HG02870 (cell line): ENCODE measurements at regions not wholly inside any gene's neighbourhood (a gene's known extent, or its start where the extent isn't known, plus 50 kb on each side); places are given as distances from the start of the nearest gene placed in this dataset.
"Not testable (repeated sequence)": the region's sequence is repeated elsewhere in the genome, so short reads cannot be mapped to it uniquely, and the experiment has no call there.

Experiments used
- ATAC-seq: cut with Tn5 transposase; IDR thresholded peaks from one replicate; pipeline ENCODE4 v1.9.1; 2021; ENCODE audit warnings: mild to moderate bottlenecking, moderate library complexity; ENCODE audit not compliant: unreplicated experiment

DNA sequence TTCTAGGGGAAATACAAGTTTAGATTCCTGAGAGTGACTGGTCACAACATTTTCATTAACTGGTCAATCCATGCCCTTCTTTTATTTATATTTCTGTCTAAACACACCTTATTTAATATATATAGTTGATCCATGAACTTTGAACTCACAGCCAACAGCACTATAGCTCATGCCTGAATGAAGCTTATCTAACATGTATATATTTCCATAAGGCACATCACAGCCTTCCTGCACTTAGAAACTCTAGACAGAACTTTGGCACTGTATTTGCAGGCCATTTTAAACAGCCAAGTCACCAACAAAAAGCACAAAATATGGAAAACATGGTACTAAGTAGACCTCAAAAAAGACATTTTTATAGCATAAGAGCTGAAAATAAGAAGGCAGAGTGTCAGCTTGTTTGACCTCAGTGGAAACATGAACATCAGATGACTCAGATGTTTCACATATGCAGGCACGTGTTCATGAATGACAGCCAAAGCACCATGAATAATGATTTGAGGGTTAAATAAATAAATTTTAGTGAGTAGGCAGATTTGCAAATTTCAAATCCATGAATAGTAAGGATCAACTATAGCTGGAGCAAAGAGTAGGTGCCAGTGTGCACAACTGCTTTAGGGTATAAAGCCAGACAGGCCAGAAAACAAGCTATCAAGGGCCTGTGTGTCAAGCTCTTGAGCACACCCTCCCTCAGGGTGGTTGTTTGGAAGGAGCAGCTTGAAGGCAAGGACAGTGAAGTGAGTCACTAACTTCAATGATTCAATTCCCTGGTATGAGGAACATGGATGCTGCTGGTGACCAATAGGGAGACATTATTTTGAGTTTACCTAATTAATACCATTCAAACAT, 88.9 kb upstream of the NT5E start:
- ATAC-seq: peak; percentile 54

DNA sequence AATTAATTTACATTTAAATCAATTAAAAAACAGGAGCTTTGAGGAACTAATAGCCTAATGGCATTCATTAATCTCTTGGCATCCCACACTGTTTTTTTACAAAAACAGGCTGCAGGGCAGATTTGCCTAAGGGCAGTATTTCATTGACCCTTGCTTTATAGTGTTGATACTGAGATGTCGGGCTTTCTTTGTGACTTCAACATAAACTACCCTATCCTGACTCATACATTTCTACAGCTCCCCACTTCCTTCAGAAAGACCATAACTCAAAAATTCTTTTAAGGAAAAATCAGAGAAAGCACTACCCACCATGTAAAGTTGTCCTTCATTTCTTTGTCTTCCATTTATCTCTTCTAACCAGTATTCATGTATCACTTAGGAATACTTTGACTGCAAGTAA, 92.2 kb upstream of the NT5E start:
- ATAC-seq: no peak

DNA sequence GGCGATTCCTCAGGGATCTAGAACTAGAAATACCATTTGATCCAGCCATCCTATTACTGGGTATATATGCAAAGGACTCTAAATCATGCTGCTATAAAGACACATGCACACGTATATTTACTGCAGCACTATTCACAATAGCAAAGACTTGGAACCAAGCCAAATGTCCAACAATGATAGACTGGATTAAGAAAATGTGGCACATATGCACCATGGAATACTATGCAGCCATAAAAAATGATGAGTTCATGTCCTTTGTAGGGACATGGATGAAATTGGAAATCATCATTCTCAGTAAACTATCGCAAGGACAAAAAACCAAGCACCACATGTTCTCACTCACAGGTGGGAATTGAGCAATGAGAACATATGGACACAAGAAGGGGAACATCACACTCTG, 93.1 kb upstream of the NT5E start:
- ATAC-seq: not testable (repeated sequence)

GRCh38 chr6:85355816-85356215, 94.1 kb upstream of the NT5E start:
- no peak for ATAC-seq

DNA sequence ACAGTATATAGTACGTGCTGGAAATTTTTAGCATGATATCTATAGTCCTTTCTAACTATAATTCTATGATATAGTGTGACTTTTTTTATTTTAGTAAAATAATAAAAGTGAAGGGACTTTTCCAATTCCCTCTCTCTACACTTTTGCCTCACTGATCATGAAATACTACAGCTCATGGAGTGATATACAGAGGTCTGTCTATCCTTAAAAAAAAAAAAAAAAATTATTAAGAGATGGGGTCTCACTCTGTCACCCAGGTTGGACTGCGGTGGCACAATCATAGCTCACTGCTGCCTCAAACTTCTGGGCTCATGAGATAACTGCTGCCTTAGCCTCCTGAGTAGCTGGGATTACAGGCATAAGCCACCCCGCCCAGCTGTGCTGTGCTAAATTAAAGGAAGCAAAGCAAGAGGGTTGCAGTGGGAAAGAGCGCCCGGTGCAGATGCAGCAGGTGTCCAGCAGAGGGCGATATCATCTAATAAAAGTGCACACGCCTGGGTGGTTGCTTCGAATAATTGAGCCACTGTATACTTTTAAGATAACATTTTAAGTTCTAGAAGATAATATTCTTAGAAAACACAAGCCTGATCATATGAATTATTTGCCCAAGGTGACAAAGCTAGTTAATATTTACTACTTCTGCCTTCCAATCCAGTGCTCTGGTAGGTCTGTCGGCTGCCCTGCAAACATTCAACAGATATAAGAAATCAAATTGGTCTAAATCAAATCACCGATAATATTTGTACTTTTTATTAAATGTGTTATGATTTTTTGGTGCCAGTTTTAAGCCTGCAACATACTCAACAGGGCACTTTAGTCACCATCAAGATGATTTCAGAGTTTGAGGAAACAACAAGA, 94.9 kb upstream of the NT5E start:
- ATAC-seq: peak; percentile 84

- no peak for ATAC-seq
Measured at GRCh38 chr6:85353012-85353411, 96.9 kb upstream of the NT5E start.

- no peak for ATAC-seq
Measured at GRCh38 chr6:85348643-85349042, 101.2 kb upstream of the NT5E start.

GRCh38 chr6:85347812-85348211, 102.1 kb upstream of the NT5E start:
- no peak for ATAC-seq

- no peak for ATAC-seq
Measured at GRCh38 chr6:85346196-85346595, 103.7 kb upstream of the NT5E start.

- no peak for ATAC-seq
Measured at GRCh38 chr6:85344996-85345395, 104.9 kb upstream of the NT5E start.

DNA sequence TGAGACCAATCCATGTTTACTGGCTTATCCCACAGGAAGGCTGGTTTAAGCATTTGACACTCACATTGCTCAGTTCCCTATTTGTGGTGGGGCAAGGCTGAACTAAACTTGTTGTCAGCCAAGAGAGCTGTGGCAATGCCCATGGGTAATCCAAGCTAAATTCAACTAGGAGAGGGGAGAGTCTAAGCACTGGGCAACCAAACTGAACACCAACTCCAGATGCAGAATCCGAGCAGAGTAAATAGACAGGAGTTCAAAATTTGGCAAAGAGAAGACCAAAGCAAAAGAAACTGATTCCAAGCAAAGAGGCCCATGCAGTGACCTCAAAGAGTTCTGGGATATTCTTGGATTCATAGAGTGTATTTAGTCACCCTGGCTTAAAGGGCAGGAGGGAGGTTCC, 106.5 kb upstream of the NT5E start:
- ATAC-seq: no peak

- ATAC-seq: no peak
Measured at GRCh38 chr6:85329196-85329595, 120.7 kb upstream of the NT5E start.

- ATAC-seq: not testable (repeated sequence)
Measured at GRCh38 chr6:85325811-85326210, 124.1 kb upstream of the NT5E start.

DNA sequence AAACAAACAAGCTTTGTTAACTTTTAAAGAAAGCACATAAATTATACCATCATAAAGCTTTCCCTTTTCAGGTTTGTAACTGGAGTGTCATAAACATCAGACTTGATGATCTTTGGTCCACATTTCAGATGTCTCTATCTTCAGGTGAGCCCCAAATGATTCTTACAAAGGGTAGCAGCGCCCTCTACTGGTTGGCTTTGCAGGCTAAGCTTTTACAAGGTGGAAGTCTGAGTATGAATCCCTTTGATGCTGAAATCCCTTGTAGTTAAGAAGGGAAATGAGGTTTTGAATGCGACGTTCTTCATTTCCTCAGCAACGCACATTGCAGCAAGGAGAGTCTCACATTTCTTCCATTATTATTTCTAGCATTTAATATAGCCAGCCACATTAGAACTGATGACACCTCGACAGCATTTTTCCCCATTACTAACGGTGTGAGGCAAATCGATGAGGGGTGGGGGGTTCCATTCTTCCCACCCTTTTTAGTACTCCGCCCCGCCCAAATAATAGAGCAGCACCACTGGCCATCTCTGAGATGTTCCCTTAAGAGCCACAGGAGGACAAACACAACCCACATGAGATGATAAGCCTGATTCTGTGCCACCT, 126.3 kb upstream of the NT5E start:
- peak; percentile 91 for ATAC-seq

DNA sequence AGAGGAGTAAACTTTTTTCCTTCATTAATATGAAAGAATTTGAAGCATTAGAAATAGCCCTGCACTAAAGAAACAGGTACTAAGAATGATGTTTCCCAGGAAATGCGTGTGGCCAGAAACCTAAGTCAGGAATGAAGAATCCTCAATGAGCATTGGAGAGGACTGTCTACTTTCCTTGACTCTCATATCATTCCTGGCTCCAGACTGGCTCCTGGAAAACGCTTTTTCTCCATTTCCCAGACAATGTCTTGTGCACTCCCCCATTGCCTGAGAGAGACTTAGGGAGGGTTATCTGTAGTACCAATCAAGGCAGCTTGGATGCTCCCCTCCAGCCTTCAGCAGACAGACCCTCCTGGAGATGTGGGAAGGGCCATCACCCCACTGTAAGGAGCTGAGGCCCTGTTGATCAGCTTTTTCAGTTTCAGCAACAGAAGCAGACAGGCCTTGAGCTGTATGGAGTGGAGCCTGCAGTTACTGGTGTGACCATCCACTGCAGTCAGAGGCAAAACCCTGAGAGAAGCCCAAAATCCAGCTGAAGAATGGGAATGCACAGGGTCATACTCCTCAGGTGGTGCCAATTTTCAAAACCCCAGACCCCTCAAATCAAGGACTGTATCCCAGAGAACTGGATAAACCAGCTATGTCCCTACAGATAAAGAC, 127.3 kb upstream of the NT5E start:
- ATAC-seq: no peak

- ATAC-seq: no peak
Measured at GRCh38 chr6:85321906-85322305, 128.0 kb upstream of the NT5E start.

- no peak for ATAC-seq
Measured at GRCh38 chr6:85314586-85314985, 135.3 kb upstream of the NT5E start.

DNA sequence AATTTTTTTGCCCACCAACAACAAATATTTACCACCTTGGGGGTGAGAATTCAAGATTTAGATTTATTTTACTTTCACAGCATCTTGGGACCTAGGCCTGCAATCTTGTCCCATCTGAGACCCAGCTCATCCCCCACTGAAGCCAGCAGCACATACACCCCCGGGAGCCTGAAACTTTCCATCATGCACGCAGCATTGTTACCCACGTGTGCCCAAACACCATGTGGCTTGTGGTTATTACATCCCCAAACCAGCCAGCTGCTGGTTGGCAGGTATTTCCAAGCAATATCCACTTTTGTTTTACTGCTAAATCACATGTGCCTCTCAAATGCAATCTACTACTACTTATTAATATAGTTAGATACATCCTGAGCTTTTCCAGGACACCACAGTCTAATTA, 149.3 kb upstream of the NT5E start:
- no peak for ATAC-seq

DNA sequence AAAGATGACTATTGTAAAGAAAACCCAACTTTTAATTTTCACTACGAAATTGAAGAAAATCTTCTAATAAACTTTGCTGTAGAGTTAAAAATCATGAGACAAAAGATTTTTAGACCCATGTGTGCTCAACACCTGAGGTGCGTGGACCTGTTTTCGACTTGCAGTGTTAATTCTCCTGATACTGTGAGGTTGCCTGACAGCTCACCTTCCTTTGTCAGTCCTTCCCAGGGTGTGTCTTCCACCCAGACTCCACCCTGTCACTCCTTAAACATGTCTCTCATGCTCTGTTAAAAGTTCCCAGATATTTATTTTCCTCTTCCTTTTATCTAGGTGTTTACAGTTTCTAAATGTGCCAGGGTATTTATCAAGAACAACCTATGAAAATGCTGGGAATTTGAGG, 151.3 kb upstream of the NT5E start:
- ATAC-seq: no peak

GRCh38 chr6:85291326-85291725, 158.6 kb upstream of the NT5E start:
- ATAC-seq: no peak

DNA sequence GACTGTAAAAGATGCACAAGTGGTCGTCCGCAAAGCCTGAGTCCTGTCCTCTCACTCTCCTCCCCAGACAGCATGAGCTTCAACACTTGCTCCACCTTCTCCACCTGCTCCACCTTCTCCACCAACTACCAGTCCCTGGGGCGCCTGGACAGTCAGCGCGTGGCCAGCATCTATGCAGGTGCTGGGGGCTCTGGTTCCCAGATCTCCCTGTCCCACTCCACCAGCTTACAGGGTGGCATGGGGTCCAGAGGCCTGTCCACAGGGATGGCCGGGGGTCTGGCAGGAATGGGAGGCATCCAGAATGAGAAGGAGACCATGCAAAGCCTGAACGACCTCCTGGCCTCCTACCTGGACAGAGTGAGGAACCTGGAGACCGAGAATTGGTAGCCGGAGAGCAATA, 162.2 kb upstream of the NT5E start:
- no peak for ATAC-seq
